A549 (cell line): ENCODE measurements at regions not wholly inside any gene's neighbourhood (a gene's known extent, or its start where the extent isn't known, plus 50 kb on each side); places are given as distances from the start of the nearest gene placed in this dataset.

Experiments
- ATAC-seq, 2 experiments: fragments of 200-7000 bp in 1 of 2; fragments of >200 bp in 1 of 2; cut with Nextera tagmentation in 1 of 2; cut with Tn5 transposase in 1 of 2; 3 replicates each; pipeline versions ENCODE4 v1.8.0 to v1.9.1; 2018 to 2020; ENCODE audit warnings: mild to moderate bottlenecking in 1 of 2, moderate library complexity in 1 of 2
- CTCF ChIA-PET: fragments of 300-600 bp; sonication (Branson Sonifier 250); formaldehyde crosslinking; extraction: SDS; loops from one replicate; lab custom pipeline; 2021; ENCODE audit warnings: antibody characterized with exemption, inconsistent platforms; lab: Yijun Ruan, JAX
- POLR2A ChIA-PET: fragments of 350-600 bp; formaldehyde crosslinking; extraction: SDS; loops from one replicate; lab custom pipeline; 2021; ENCODE audit warnings: antibody characterized with exemption, inconsistent platforms; lab: Yijun Ruan, JAX
- DNase-seq, 2 experiments: peaks; one replicate each; pipeline versions ENCODE4 v3.0.0 to v3.0.0-alpha.2; 2011 to 2016; ENCODE audit warnings: low read depth in 1 of 2, low spot score in 1 of 2
- FAIRE-seq: peaks from 2 replicates; lab custom pipeline; 2011; peaks lifted over from hg19 to GRCh38; lab: Jason Lieb, UNC
- H3K27ac ChIP-seq, 2 experiments: fragments of >200 bp; sonication (Bioruptor Twin); formaldehyde crosslinking; 3 replicates each; pipeline ENCODE4 v1.5.1; 2016 to 2017
- H3K4me1 ChIP-seq: fragments of >200 bp; sonication (Bioruptor Twin); formaldehyde crosslinking; 3 replicates; pipeline ENCODE4 v1.6.1; 2016
- H3K4me2 ChIP-seq: fragments of >200 bp; sonication (Bioruptor Twin); formaldehyde crosslinking; 3 replicates; pipeline ENCODE4 v1.6.1; 2016
- H3K4me3 ChIP-seq: fragments of >200 bp; sonication (Bioruptor Twin); formaldehyde crosslinking; 3 replicates; pipeline ENCODE4 v1.5.1; 2016
- H3K9me3 ChIP-seq: fragments of >200 bp; sonication (Bioruptor Twin); formaldehyde crosslinking; 3 replicates; pipeline ENCODE4 v1.6.1; 2016
- CEBPB ChIP-seq, 2 experiments: fragments of >200 bp in 1 of 2; sonication (Bioruptor Twin) in 1 of 2; formaldehyde crosslinking in 1 of 2; IDR thresholded peaks; 2 replicates each; pipeline ENCODE4 v1.6.1; 2012 to 2016
- CHD2 ChIP-seq: fragments of 150-350 bp; IDR thresholded peaks from 2 replicates; pipeline ENCODE4 v1.6.1; 2014; ENCODE audit warnings: low read length; ENCODE audit not compliant: partially characterized antibody
- EHMT2 ChIP-seq: fragments of 200-600 bp; sonication (generic); IDR thresholded peaks from 2 replicates; pipeline ENCODE4 v1.6.1; 2016; ENCODE audit warnings: antibody characterized with exemption, low read depth, mild to moderate bottlenecking, moderate library complexity
- EP300 ChIP-seq, 2 experiments: fragments of >200 bp; sonication (Bioruptor Twin); formaldehyde crosslinking; IDR thresholded peaks; 2 replicates in 1 of 2; 3 replicates in 1 of 2; pipeline ENCODE4 v1.6.1; 2016 to 2017
- FOSB ChIP-seq: fragments of 250-450 bp; sonication (Bioruptor Pico); IDR thresholded peaks from 2 replicates; pipeline ENCODE4 v1.5.0; 2020; ENCODE audit warnings: mild to moderate bottlenecking, moderate library complexity
- FOSL2 ChIP-seq, 2 experiments: fragments of 450-650 bp in 1 of 2; fragments of >200 bp in 1 of 2; sonication (Bioruptor Twin) in 1 of 2; formaldehyde crosslinking; IDR thresholded peaks; 2 replicates each; pipeline versions ENCODE4 v1.5.0 to v1.6.1; 2016 to 2020; ENCODE audit warnings: mild to moderate bottlenecking in 1 of 2, moderate library complexity in 1 of 2
- HEYL ChIP-seq: fragments of 250-450 bp; sonication (Bioruptor Pico); IDR thresholded peaks from 2 replicates; pipeline ENCODE4 v1.8.0; 2021; ENCODE audit warnings: mild to moderate bottlenecking, moderate library complexity
- HOXA7 ChIP-seq: fragments of 250-450 bp; sonication (Bioruptor Pico); IDR thresholded peaks from 2 replicates; pipeline ENCODE4 v1.5.0; 2020; ENCODE audit warnings: mild to moderate bottlenecking, moderate library complexity
- HOXB5 ChIP-seq: fragments of 250-450 bp; sonication (Bioruptor Pico); IDR thresholded peaks from 2 replicates; pipeline ENCODE4 v1.5.0; 2020; ENCODE audit warnings: mild to moderate bottlenecking, moderate library complexity
- JUN ChIP-seq, 2 experiments: fragments of >200 bp; sonication (Bioruptor Twin); formaldehyde crosslinking; IDR thresholded peaks; 2 replicates in 1 of 2; 3 replicates in 1 of 2; pipeline ENCODE4 v1.6.1; 2016 to 2017
- NR3C1 ChIP-seq: fragments of >200 bp; sonication (Bioruptor Twin); formaldehyde crosslinking; IDR thresholded peaks from 3 replicates; pipeline ENCODE4 v1.6.1; 2017
- POLR2A ChIP-seq: IDR thresholded peaks from 2 replicates; pipeline ENCODE4 v1.6.1; 2012; ENCODE audit warnings: mild to moderate bottlenecking, low read length
- RARB ChIP-seq: fragments of 250-450 bp; sonication (Bioruptor Pico); IDR thresholded peaks from 2 replicates; pipeline ENCODE4 v1.8.0; 2021; ENCODE audit warnings: mild to moderate bottlenecking, moderate library complexity
- RNF2 ChIP-seq: fragments of 200-600 bp; sonication (generic); IDR thresholded peaks from 2 replicates; pipeline ENCODE4 v1.6.1; 2016; ENCODE audit warnings: low read depth, mild to moderate bottlenecking, antibody characterized with exemption, moderate library complexity, borderline replicate concordance
- SMC3 ChIP-seq: fragments of >200 bp; sonication (Bioruptor Twin); formaldehyde crosslinking; IDR thresholded peaks from 3 replicates; pipeline ENCODE4 v1.6.1; 2018; ENCODE audit warnings: inconsistent platforms
- SREBF2 ChIP-seq: fragments of 450-650 bp; IDR thresholded peaks from 2 replicates; pipeline ENCODE4 v1.6.1; 2014; ENCODE audit warnings: mild to moderate bottlenecking, moderate library complexity
- TFCP2L1 ChIP-seq: fragments of 250-450 bp; sonication (Bioruptor Pico); IDR thresholded peaks from 2 replicates; pipeline ENCODE4 v1.5.0; 2021; ENCODE audit warnings: mild to moderate bottlenecking
- ZNF302 ChIP-seq: fragments of 250-450 bp; sonication (Bioruptor Pico); IDR thresholded peaks from 2 replicates; pipeline ENCODE4 v1.9.0; 2021; ENCODE audit warnings: inconsistent platforms, mild to moderate bottlenecking, moderate library complexity
- WGBS: methylation state at CpG from one replicate; pipeline ENCODE4 v1.1.6; 2017; ENCODE audit errors: missing lambda C conversion rate; 5-methylcytosine and 5-hydroxymethylcytosine counted together
- TF ChIP-seq, protein P1 (sequence below): fragments of 200-600 bp; sonication (generic); IDR thresholded peaks from 2 replicates; pipeline ENCODE4 v1.6.1; 2016; ENCODE audit warnings: antibody characterized with exemption, mild to moderate bottlenecking, moderate library complexity
- TF ChIP-seq, protein P2 (sequence below): fragments of >200 bp; sonication (Bioruptor Twin); formaldehyde crosslinking; IDR thresholded peaks from 2 replicates; pipeline ENCODE4 v1.6.1; 2016
- TF ChIP-seq, protein P3 (sequence below): IDR thresholded peaks from 2 replicates; pipeline ENCODE4 v1.6.1; 2012
- TF ChIP-seq, protein P4 (sequence below): IDR thresholded peaks from 2 replicates; pipeline ENCODE4 v1.6.1; 2012; ENCODE audit warnings: low read depth, borderline replicate concordance
- TF ChIP-seq, protein P5 (sequence below): fragments of >200 bp; sonication (Bioruptor Twin); formaldehyde crosslinking; IDR thresholded peaks from 3 replicates; pipeline ENCODE4 v1.6.1; 2016

DNA sequence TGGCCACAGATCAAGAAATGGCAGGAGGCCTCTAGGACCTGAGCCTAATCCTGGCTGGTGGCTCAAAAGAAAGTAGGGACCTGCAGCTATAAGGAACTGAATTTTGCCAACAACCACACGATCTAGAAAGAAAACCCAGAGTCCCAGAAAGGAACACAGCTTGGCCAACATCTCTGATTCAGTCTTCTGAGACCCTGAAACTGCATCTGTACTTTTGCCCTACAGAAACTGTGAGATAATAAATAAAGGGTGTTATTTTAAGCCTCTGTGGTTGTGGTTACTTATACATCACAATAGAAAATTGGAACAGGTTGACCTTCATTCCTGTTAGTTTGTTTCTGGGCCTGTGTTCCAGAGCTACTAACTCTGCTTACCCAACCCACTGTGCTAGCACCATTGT is 356.8 kb upstream of the ST6GAL2 start:
- TF ChIP-seq HOXA7 (CRISPR knock-in tag) (no peak), EP300 (IDR thresholded peaks at IDR 0.05) (no peak), SMC3 (no peak), HOXB5 (CRISPR knock-in tag) (no peak), FOSB (CRISPR knock-in tag) (no peak), JUN (IDR thresholded peaks at IDR 0.05) (no peak), NR3C1 (no peak)
- TF ChIP-seq, protein P1, sequence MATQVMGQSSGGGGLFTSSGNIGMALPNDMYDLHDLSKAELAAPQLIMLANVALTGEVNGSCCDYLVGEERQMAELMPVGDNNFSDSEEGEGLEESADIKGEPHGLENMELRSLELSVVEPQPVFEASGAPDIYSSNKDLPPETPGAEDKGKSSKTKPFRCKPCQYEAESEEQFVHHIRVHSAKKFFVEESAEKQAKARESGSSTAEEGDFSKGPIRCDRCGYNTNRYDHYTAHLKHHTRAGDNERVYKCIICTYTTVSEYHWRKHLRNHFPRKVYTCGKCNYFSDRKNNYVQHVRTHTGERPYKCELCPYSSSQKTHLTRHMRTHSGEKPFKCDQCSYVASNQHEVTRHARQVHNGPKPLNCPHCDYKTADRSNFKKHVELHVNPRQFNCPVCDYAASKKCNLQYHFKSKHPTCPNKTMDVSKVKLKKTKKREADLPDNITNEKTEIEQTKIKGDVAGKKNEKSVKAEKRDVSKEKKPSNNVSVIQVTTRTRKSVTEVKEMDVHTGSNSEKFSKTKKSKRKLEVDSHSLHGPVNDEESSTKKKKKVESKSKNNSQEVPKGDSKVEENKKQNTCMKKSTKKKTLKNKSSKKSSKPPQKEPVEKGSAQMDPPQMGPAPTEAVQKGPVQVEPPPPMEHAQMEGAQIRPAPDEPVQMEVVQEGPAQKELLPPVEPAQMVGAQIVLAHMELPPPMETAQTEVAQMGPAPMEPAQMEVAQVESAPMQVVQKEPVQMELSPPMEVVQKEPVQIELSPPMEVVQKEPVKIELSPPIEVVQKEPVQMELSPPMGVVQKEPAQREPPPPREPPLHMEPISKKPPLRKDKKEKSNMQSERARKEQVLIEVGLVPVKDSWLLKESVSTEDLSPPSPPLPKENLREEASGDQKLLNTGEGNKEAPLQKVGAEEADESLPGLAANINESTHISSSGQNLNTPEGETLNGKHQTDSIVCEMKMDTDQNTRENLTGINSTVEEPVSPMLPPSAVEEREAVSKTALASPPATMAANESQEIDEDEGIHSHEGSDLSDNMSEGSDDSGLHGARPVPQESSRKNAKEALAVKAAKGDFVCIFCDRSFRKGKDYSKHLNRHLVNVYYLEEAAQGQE: no peak
- TF ChIP-seq, protein P2, sequence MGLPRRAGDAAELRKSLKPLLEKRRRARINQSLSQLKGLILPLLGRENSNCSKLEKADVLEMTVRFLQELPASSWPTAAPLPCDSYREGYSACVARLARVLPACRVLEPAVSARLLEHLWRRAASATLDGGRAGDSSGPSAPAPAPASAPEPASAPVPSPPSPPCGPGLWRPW: no peak
- TF ChIP-seq, protein P3, sequence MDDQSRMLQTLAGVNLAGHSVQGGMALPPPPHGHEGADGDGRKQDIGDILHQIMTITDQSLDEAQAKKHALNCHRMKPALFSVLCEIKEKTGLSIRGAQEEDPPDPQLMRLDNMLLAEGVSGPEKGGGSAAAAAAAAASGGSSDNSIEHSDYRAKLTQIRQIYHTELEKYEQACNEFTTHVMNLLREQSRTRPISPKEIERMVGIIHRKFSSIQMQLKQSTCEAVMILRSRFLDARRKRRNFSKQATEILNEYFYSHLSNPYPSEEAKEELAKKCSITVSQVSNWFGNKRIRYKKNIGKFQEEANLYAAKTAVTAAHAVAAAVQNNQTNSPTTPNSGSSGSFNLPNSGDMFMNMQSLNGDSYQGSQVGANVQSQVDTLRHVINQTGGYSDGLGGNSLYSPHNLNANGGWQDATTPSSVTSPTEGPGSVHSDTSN: no peak
- TF ChIP-seq, all 56 proteins: peak for 0
- DNase-seq (no peak), ATAC-seq (no peak), FAIRE-seq (no peak)
- Histone ChIP-seq H3K27ac (no peak overlapping the region), H3K4me1 (no peaks in the 10 kb centered on the region), H3K4me2 (no peak overlapping the region), H3K4me3 (no peak overlapping the region), H3K9me3 (no peaks in the 10 kb centered on the region)
- CTCF ChIA-PET: interaction anchor here (0.6 kb wide), 1 partner anchor 182 kb away, joined by 3 read pairs; no protein-coding TSS in a partner anchor
- 10% methylated on average over 1 of the region's 1 CpG for WGBS
- POLR2A ChIA-PET: no interaction called here

DNA sequence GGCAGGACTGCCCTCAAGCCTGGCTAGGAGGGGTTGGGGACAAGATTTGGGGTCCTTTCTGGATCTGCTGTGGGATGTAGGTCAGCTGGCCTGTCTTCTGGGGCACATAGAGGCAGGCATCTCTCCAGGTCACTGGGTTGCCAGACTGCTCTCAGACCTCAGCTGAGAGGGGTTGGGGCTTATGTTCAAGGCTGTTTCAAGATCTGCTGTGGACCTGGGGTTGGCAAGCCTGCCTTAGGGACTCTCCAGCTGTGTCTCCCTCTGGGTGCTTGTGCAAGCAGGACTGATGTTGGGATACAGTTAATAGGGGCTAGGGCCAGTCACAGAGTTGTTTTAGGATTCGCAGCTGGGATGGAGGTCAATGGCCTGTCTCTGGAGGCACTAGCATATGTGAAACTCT is 363.0 kb upstream of the ST6GAL2 start:
- FAIRE-seq: no peak

More for the DNA sequence above, 363.0 kb upstream of the ST6GAL2 start:
- ATAC-seq: no peak
- no CpG with 5 or more reads among the region's 1 CpG for WGBS
- Histone ChIP-seq H3K4me2 (no peak overlapping the region), H3K9me3 (peaks cover 3% of the 10 kb centered on the region; the same call in 1 of the 3 replicates), H3K27ac (no peak overlapping the region), H3K4me3 (no peak overlapping the region), H3K4me1 (no peaks in the 10 kb centered on the region)
- TF ChIP-seq EHMT2 (no peak), CHD2 (no peak), FOSL2 (IDR thresholded peaks at IDR 0.05) (no peak), FOSL2 (CRISPR knock-in tag; IDR thresholded peaks at IDR 0.05) (no peak), SREBF2 (no peak), EP300 (IDR thresholded peaks at IDR 0.05) (no peak), CEBPB (IDR thresholded peaks at IDR 0.05) (no peak), RARB (CRISPR knock-in tag) (no peak), ZNF302 (no peak), POLR2A (no peak), HEYL (CRISPR knock-in tag) (no peak), TFCP2L1 (CRISPR knock-in tag) (no peak), RNF2 (no peak)
- TF ChIP-seq, protein P4, sequence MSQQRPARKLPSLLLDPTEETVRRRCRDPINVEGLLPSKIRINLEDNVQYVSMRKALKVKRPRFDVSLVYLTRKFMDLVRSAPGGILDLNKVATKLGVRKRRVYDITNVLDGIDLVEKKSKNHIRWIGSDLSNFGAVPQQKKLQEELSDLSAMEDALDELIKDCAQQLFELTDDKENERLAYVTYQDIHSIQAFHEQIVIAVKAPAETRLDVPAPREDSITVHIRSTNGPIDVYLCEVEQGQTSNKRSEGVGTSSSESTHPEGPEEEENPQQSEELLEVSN: no peak
- TF ChIP-seq, protein P5, sequence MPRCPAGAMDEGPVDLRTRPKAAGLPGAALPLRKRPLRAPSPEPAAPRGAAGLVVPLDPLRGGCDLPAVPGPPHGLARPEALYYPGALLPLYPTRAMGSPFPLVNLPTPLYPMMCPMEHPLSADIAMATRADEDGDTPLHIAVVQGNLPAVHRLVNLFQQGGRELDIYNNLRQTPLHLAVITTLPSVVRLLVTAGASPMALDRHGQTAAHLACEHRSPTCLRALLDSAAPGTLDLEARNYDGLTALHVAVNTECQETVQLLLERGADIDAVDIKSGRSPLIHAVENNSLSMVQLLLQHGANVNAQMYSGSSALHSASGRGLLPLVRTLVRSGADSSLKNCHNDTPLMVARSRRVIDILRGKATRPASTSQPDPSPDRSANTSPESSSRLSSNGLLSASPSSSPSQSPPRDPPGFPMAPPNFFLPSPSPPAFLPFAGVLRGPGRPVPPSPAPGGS: no peak
- TF ChIP-seq, protein P3: no peak
- TF ChIP-seq, protein P2: no peak
- no peak for DNase-seq
- ChIA-PET POLR2A (no interaction called here), CTCF (no interaction called here)
